Adrenal gland (tissue), 5 donors: ENCODE measurements at regions not wholly inside any gene's neighbourhood (a gene's known extent, or its start where the extent isn't known, plus 50 kb on each side); places are given as distances from the start of the nearest gene placed in this dataset.

Experiments
- POLR2A ChIP-seq, 2 donors: fragments of 450-650 bp; IDR thresholded peaks; one replicate each; pipeline ENCODE4 v1.6.1; 2017; ENCODE audit warnings: antibody characterized with exemption in 2 of 2, mild to moderate bottlenecking in 2 of 2, moderate library complexity in 1 of 2
- TF ChIP-seq, protein P1 (sequence below), 6 experiments: fragments of 450-650 bp in 4 of 6; fragments of 200-600 bp in 2 of 6; sonication (generic) in 1 of 6; IDR thresholded peaks; 1 replicate in 5 of 6; 2 replicates in 1 of 6; pipeline versions ENCODE4 v1.5.1 to v1.8.0; 2016 to 2021; ENCODE audit warnings: antibody characterized with exemption in 6 of 6, mild to moderate bottlenecking in 2 of 6, moderate library complexity in 1 of 6
- donor health status: DM: no; HTN: no; CAD: no.

DNA sequence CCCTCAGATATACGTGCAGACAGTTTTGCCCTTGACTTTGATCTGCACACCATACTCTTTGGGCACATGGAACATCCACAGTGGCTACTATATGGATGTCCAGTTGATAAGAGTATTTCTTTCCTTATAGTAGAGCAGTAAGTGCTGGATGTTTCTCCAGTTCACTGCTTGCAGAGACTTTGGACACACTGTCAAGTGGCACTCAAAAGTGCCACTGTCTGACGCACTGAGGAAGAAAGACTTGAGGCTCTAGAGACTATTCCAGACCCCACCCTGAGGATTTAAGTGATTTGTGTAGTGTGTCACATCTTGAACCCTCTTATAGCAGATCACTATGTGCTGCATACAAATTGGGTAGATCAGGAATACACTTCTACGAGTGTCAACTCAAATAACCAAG, 179.1 kb downstream of the GNAI1 start:
- no peak for TF ChIP-seq POLR2A (IDR thresholded peaks at IDR 0.05)
- TF ChIP-seq, protein P1, sequence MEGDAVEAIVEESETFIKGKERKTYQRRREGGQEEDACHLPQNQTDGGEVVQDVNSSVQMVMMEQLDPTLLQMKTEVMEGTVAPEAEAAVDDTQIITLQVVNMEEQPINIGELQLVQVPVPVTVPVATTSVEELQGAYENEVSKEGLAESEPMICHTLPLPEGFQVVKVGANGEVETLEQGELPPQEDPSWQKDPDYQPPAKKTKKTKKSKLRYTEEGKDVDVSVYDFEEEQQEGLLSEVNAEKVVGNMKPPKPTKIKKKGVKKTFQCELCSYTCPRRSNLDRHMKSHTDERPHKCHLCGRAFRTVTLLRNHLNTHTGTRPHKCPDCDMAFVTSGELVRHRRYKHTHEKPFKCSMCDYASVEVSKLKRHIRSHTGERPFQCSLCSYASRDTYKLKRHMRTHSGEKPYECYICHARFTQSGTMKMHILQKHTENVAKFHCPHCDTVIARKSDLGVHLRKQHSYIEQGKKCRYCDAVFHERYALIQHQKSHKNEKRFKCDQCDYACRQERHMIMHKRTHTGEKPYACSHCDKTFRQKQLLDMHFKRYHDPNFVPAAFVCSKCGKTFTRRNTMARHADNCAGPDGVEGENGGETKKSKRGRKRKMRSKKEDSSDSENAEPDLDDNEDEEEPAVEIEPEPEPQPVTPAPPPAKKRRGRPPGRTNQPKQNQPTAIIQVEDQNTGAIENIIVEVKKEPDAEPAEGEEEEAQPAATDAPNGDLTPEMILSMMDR (IDR thresholded peaks at IDR 0.05): no peak
